Loucy (cell line): ENCODE measurements at regions not wholly inside any gene's neighbourhood (a gene's known extent, or its start where the extent isn't known, plus 50 kb on each side); places are given as distances from the start of the nearest gene placed in this dataset.

ENCODE experiments used
- EZH2phosphoT487 ChIP-seq: fragments of 200-600 bp; IDR thresholded peaks from 2 replicates; pipeline ENCODE4 v1.6.1; 2018; ENCODE audit warnings: antibody characterized with exemption, mild to moderate bottlenecking, moderate library complexity, borderline replicate concordance
- TF ChIP-seq, protein P1 (sequence below): fragments of 200-600 bp; sonication (generic); conservative IDR thresholded peaks from 2 replicates; pipeline ENCODE4 v1.5.1; 2014; ENCODE audit warnings: mild to moderate bottlenecking, antibody characterized with exemption, low read length

DNA sequence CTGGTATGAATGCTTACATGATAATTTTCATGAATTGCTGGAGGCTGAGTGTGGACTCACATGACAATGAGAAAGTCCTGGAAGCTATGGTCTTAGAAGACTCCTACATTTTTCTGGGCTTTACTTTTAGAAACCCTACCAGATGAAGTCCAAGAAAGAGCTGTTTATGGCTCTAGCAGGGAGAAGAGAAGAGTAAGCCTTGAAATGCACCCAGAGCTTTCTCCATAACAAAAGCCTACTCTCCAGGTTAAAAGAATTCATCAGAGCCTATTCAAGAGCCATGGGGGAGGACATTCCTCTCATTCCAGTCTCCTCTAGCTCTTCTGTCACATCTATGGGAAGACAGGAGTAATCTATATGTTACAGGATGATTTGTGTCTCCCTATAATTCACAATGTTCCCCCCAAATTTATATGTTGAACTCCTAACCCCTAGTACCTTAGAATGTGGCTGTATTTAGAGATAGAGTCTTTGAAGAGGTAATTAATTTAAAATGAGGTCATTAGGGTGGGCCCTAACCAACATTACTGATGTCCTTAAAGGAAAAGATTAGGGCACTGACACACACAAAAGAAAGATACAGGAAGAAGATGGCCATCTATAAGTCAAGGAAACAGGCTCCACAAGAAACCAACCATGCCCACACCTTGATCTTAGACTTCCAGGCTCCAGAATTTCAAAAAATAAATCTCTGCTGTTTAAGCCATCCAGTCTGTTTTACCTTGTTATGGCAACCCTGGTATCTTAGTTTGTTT, 193.8 kb upstream of the PTER start:
- TF ChIP-seq, protein P1, sequence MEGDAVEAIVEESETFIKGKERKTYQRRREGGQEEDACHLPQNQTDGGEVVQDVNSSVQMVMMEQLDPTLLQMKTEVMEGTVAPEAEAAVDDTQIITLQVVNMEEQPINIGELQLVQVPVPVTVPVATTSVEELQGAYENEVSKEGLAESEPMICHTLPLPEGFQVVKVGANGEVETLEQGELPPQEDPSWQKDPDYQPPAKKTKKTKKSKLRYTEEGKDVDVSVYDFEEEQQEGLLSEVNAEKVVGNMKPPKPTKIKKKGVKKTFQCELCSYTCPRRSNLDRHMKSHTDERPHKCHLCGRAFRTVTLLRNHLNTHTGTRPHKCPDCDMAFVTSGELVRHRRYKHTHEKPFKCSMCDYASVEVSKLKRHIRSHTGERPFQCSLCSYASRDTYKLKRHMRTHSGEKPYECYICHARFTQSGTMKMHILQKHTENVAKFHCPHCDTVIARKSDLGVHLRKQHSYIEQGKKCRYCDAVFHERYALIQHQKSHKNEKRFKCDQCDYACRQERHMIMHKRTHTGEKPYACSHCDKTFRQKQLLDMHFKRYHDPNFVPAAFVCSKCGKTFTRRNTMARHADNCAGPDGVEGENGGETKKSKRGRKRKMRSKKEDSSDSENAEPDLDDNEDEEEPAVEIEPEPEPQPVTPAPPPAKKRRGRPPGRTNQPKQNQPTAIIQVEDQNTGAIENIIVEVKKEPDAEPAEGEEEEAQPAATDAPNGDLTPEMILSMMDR, result no peak
- TF ChIP-seq EZH2phosphoT487, result no peak
